ENCODE measurements at regions not wholly inside any gene's neighbourhood (a gene's known extent, or its start where the extent isn't known, plus 50 kb on each side); places are given as distances from the start of the nearest gene placed in this dataset.

GRCh38 chr11:111444040-111444439 is 65.0 kb upstream of the POU2AF1 start:
- POLR2A ChIA-PET: no interaction called here
- CTCF ChIA-PET: no interaction called here

GRCh38 chr11:111443640-111444039 is 64.6 kb upstream of the POU2AF1 start:
- CTCF ChIA-PET: no interaction called here
- POLR2A ChIA-PET: no interaction called here

GRCh38 chr11:111443032-111443431 is 64.0 kb upstream of the POU2AF1 start:
- CTCF ChIA-PET: no interaction called here
- POLR2A ChIA-PET: no interaction called here

- ChIA-PET CTCF (interaction anchor here (0.6 kb wide), 1 partner anchor 1196 kb away, joined by 4 read pairs; no protein-coding TSS in a partner anchor), POLR2A (no interaction called here)
Measured at GRCh38 chr11:111441443-111441842, 62.4 kb upstream of the POU2AF1 start.

- POLR2A ChIA-PET: no interaction called here
- CTCF ChIA-PET: no interaction called here
Measured at GRCh38 chr11:111440416-111441205, 61.5 kb upstream of the POU2AF1 start.

- CTCF ChIA-PET: interaction anchor here (0.6 kb wide), 1 partner anchor 16 kb away, joined by 3 read pairs; no protein-coding TSS in a partner anchor
Measured at GRCh38 chr11:111439901-111440300, 60.8 kb upstream of the POU2AF1 start.

GRCh38 chr11:111438846-111439520 is 59.9 kb upstream of the POU2AF1 start:
- ChIA-PET POLR2A (no interaction called here), CTCF (interaction anchor here (0.6 to 1.7 kb wide), 2 partner anchors 10 to 15 kb away, joined by 3 to 5 read pairs; no protein-coding TSS in a partner anchor)

More at GRCh38 chr11:111439901-111440300, 60.8 kb upstream of the POU2AF1 start:
- POLR2A ChIA-PET: no interaction called here

- CTCF ChIA-PET: interaction anchor here (1.7 kb wide), 1 partner anchor 9 kb away, joined by 5 read pairs; no protein-coding TSS in a partner anchor
- POLR2A ChIA-PET: no interaction called here
Measured at GRCh38 chr11:111438168-111438567, 59.1 kb upstream of the POU2AF1 start.

- CTCF ChIA-PET: interaction anchor here (1.3 to 1.4 kb wide), 2 partner anchors 11 to 12 kb away, joined by 4 to 7 read pairs; no protein-coding TSS in a partner anchor
Measured at GRCh38 chr11:111435046-111435698, 56.1 kb upstream of the POU2AF1 start.

GRCh38 chr11:111429066-111429506 is 50.0 kb upstream of the POU2AF1 start:
- POLR2A ChIA-PET: no interaction called here
- CTCF ChIA-PET: interaction anchor here (0.8 to 5.3 kb wide), 7 partner anchors 9 to 146 kb away, joined by 3 to 30 read pairs (median 5); partner anchors contain the start of gene POU2AF3

More at GRCh38 chr11:111435046-111435698, 56.1 kb upstream of the POU2AF1 start:
- POLR2A ChIA-PET: no interaction called here
